GM12878 (cell line): ENCODE measurements at regions not wholly inside any gene's neighbourhood (a gene's known extent, or its start where the extent isn't known, plus 50 kb on each side); places are given as distances from the start of the nearest gene placed in this dataset.

Experiments used
- CBFB ChIP-seq: IDR thresholded peaks from 2 replicates; pipeline ENCODE4 v1.6.1; 2016; ENCODE audit warnings: antibody characterized with exemption, low read depth
- TF ChIP-seq, protein P1 (sequence below): fragments of 450-650 bp; IDR thresholded peaks from 2 replicates; pipeline ENCODE4 v1.6.1; 2016; ENCODE audit warnings: mild to moderate bottlenecking, moderate library complexity, borderline replicate concordance

DNA sequence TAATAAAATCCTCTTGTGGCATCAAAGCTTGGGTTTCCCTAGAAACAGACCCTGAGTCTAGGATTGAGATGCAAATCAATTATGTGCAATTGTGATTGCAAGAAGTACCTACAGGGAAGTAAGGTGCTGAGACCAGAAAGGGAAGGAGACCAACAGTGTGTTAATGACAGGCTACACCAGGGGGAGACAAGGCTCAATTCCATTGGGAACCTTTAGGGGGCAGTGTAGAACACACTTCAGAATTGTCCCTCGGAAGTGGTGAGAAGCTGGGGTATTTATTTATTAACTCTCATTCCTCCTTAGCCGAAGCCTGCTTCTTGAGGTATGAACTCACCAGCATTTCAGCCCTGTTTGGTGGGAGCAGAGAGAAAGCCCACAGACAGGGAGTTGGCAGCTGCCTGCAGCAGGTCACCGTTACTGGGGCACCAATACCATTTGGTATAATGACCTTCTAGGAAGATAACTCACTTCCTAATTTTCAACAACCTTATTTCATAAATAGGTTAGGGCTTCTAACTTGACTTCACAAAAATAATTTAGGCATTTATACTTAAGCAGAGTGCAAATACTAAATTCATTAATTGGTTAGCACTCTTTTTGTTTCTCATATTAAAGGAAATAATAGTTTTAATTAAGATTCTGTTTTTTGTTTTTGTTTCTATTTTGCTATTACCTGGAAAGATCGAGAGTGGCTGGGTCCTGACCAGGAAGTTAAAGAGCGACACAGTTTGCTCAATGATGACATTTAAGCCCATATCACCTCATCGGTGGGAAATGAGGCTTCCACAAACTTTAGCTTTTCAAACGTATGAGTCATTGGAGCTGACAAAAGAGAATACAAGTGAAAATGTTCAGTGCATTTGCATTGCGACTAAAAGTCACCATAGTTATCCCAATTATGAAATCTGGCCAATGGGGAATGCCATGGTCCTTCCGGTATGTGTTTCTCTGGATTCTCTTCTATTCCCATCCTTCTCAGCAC, 94.8 kb downstream of the BTBD3 start:
- TF ChIP-seq, protein P1, sequence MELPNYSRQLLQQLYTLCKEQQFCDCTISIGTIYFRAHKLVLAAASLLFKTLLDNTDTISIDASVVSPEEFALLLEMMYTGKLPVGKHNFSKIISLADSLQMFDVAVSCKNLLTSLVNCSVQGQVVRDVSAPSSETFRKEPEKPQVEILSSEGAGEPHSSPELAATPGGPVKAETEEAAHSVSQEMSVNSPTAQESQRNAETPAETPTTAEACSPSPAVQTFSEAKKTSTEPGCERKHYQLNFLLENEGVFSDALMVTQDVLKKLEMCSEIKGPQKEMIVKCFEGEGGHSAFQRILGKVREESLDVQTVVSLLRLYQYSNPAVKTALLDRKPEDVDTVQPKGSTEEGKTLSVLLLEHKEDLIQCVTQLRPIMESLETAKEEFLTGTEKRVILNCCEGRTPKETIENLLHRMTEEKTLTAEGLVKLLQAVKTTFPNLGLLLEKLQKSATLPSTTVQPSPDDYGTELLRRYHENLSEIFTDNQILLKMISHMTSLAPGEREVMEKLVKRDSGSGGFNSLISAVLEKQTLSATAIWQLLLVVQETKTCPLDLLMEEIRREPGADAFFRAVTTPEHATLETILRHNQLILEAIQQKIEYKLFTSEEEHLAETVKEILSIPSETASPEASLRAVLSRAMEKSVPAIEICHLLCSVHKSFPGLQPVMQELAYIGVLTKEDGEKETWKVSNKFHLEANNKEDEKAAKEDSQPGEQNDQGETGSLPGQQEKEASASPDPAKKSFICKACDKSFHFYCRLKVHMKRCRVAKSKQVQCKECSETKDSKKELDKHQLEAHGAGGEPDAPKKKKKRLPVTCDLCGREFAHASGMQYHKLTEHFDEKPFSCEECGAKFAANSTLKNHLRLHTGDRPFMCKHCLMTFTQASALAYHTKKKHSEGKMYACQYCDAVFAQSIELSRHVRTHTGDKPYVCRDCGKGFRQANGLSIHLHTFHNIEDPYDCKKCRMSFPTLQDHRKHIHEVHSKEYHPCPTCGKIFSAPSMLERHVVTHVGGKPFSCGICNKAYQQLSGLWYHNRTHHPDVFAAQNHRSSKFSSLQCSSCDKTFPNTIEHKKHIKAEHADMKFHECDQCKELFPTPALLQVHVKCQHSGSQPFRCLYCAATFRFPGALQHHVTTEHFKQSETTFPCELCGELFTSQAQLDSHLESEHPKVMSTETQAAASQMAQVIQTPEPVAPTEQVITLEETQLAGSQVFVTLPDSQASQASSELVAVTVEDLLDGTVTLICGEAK, result no peak
- no peak for TF ChIP-seq CBFB
